Colonic mucosa (tissue), 4 donors: ENCODE measurements at regions not wholly inside any gene's neighbourhood (a gene's known extent, or its start where the extent isn't known, plus 50 kb on each side); places are given as distances from the start of the nearest gene placed in this dataset.

Experiments used
- DNase-seq: peaks from one replicate; pipeline ENCODE4 v3.0.0-alpha.2; 2020
- H3K27ac ChIP-seq: fragments of 200-600 bp; one replicate; pipeline ENCODE4 v1.8.0; 2021
- H3K27me3 ChIP-seq: fragments of 200-600 bp; one replicate; pipeline ENCODE4 v1.8.0; 2021
- H3K36me3 ChIP-seq: fragments of 200-600 bp; one replicate; pipeline ENCODE4 v1.8.0; 2021
- H3K4me1 ChIP-seq: fragments of 200-600 bp; one replicate; pipeline ENCODE4 v1.8.0; 2021; ENCODE audit warnings: mild to moderate bottlenecking
- H3K4me3 ChIP-seq: fragments of 200-600 bp; one replicate; pipeline ENCODE4 v1.8.0; 2021
- H3K9ac ChIP-seq, 2 donors: one replicate each; pipeline ENCODE4 v1.7.0; 2013; ENCODE audit warnings: control low read depth in 2 of 2, low read depth in 2 of 2, low read length in 2 of 2
- H3K9me3 ChIP-seq: fragments of 200-600 bp; one replicate; pipeline ENCODE4 v1.8.0; 2021
- CTCF ChIP-seq: fragments of 200-600 bp; IDR thresholded peaks from one replicate; pipeline ENCODE4 v1.8.0; 2022; ENCODE audit warnings: antibody characterized with exemption, mild to moderate bottlenecking
- intact Hi-C: fragments of 100-400 bp; cut with DNase I; formaldehyde crosslinking; loops from one replicate; pipeline ENCODE4 v1.14.1; 2022
- donor health status: healthy.
- donor health status: DM: no; HTN: no; CAD: no.
- donor health status: DM: no; HTN: no; CAD: no.

GRCh38 chr6:29884261-29884660 lies 56.6 kb downstream of the HLA-G start:
- DNase-seq = no peak
- intact Hi-C loops = no loop called here
- H3K27me3 ChIP-seq = no peaks in the 10 kb centered on the region
- no peaks in the 10 kb centered on the region for H3K9me3 ChIP-seq
- no peak overlapping the region for H3K4me3 ChIP-seq
- no peak for TF ChIP-seq CTCF
- H3K4me1 ChIP-seq = no peaks in the 10 kb centered on the region
- no peak overlapping the region for H3K9ac ChIP-seq
- no peaks in the 10 kb centered on the region for H3K36me3 ChIP-seq
- H3K27ac ChIP-seq = no peak overlapping the region

- Histone ChIP-seq H3K27me3 (no peaks in the 10 kb centered on the region), H3K4me1 (no peaks in the 10 kb centered on the region), H3K9me3 (no peaks in the 10 kb centered on the region), H3K36me3 (no peaks in the 10 kb centered on the region), H3K4me3 (peak overlapping the region; percentile 50), H3K9ac (peak overlapping the region in 1 of 2 donors; percentile 85), H3K27ac (peak overlapping the region; percentile 94)
- no peak for DNase-seq
- intact Hi-C loops = no loop called here
- no peak for TF ChIP-seq CTCF
Observed at GRCh38 chr6:29886701-29887100, 55.6 kb upstream of the HLA-A start.

GRCh38 chr6:29887330-29887818 lies 55.0 kb upstream of the HLA-A start:
- Histone ChIP-seq H3K9me3 (no peaks in the 10 kb centered on the region), H3K27me3 (no peaks in the 10 kb centered on the region), H3K36me3 (no peaks in the 10 kb centered on the region), H3K4me1 (no peaks in the 10 kb centered on the region), H3K27ac (peak overlapping the region; percentile 94), H3K4me3 (peak overlapping the region; percentile 50), H3K9ac (peak overlapping the region; percentile 71 to 85)
- intact Hi-C loops = no loop called here
- no peak for TF ChIP-seq CTCF
- peak; percentile 77 for DNase-seq

- peak overlapping the region; percentile 71 to 85 for H3K9ac ChIP-seq
- TF ChIP-seq CTCF = no peak
- H3K4me1 ChIP-seq = no peaks in the 10 kb centered on the region
- DNase-seq = peak; percentile 95
- no peaks in the 10 kb centered on the region for H3K27me3 ChIP-seq
- no peaks in the 10 kb centered on the region for H3K36me3 ChIP-seq
- peak overlapping the region; percentile 94 for H3K27ac ChIP-seq
- H3K4me3 ChIP-seq = peak overlapping the region; percentile 50
- intact Hi-C loops = no loop called here
- no peaks in the 10 kb centered on the region for H3K9me3 ChIP-seq
Observed at GRCh38 chr6:29887819-29888776, 54.2 kb upstream of the HLA-A start.
